Adipocyte (in vitro differentiated cells): ENCODE measurements at regions not wholly inside any gene's neighbourhood (a gene's known extent, or its start where the extent isn't known, plus 50 kb on each side); places are given as distances from the start of the nearest gene placed in this dataset.

Source experiments
- DNase-seq: peaks from one replicate; pipeline ENCODE4 v3.0.0-alpha.2; 2015; ENCODE audit warnings: low read depth
- H3K27me3 ChIP-seq: replicated peaks from 2 replicates; pipeline ENCODE4 v1.7.0; 2013; ENCODE audit warnings: mild to moderate bottlenecking, low read length, moderate library complexity; ENCODE audit not compliant: control insufficient read depth, insufficient read depth
- H3K36me3 ChIP-seq: 2 replicates; pipeline ENCODE4 v1.7.0; 2013; ENCODE audit warnings: low read length, mild to moderate bottlenecking, moderate library complexity; ENCODE audit not compliant: control insufficient read depth, insufficient read depth, severe bottlenecking
- H3K4me1 ChIP-seq: 2 replicates; pipeline ENCODE4 v1.7.0; 2013; ENCODE audit warnings: mild to moderate bottlenecking, low read length, moderate library complexity; ENCODE audit not compliant: control insufficient read depth, insufficient read depth
- H3K4me3 ChIP-seq: 2 replicates; pipeline ENCODE4 v1.7.0; 2013; ENCODE audit warnings: mild to moderate bottlenecking, low read length, moderate library complexity
- H3K9ac ChIP-seq: 2 replicates; pipeline ENCODE4 v1.7.0; 2013; ENCODE audit warnings: mild to moderate bottlenecking, low read length, moderate library complexity
- H3K9me3 ChIP-seq: 2 replicates; pipeline ENCODE4 v1.7.0; 2013; ENCODE audit warnings: mild to moderate bottlenecking, low read length, moderate library complexity; ENCODE audit not compliant: control insufficient read depth

DNA sequence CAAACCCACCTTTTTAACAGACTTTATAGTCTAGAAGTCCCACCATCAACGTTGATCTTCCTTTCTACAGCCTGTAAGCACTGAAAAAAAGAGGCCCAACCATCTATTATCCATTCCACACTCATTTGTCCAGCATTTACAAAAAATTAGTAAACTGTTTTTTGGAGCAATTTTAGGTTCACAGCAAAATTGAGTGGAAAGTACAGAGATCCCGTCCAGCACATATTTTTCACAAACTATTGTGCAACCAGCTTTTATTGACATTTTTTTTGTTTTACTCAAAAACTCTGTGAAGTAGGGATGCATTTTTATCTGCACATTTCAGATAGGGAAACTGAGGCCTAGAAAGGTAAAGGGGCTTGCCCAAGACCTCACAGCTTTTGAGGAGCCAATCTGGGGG is 68.6 kb downstream of the TNP1 start:
- peak; percentile 63 for DNase-seq
- Histone ChIP-seq H3K27me3 (no peaks in the 10 kb centered on the region), H3K4me1 (peaks cover 47% of the 10 kb centered on the region), H3K9ac (peak overlapping the region; percentile 80), H3K36me3 (no peaks in the 10 kb centered on the region), H3K4me3 (peak overlapping the region; percentile 51), H3K9me3 (no peaks in the 10 kb centered on the region)

DNA sequence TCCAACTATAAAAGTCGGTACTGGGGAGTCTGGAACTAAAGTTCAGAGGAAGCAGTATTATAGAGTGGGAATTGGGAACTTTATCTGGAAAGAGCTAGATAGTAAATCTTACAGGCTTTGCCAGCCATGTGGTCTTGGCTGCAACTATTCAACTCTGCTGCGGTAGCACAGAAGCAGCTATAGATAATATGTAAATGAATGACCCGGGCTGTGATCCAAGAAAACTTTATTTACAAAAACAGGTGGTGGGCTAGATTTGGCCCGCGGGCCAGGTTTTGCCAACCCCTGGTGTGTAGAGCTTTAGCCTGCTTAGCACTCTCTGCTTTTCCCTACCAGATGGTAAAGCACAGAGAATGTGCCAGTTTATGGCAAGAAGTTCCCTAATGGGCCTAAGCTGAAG is 70.8 kb downstream of the TNP1 start:
- Histone ChIP-seq H3K4me3 (no peak overlapping the region), H3K9ac (no peak overlapping the region), H3K36me3 (no peaks in the 10 kb centered on the region), H3K9me3 (no peaks in the 10 kb centered on the region), H3K4me1 (peaks cover 47% of the 10 kb centered on the region), H3K27me3 (no peaks in the 10 kb centered on the region)
- no peak for DNase-seq

DNA sequence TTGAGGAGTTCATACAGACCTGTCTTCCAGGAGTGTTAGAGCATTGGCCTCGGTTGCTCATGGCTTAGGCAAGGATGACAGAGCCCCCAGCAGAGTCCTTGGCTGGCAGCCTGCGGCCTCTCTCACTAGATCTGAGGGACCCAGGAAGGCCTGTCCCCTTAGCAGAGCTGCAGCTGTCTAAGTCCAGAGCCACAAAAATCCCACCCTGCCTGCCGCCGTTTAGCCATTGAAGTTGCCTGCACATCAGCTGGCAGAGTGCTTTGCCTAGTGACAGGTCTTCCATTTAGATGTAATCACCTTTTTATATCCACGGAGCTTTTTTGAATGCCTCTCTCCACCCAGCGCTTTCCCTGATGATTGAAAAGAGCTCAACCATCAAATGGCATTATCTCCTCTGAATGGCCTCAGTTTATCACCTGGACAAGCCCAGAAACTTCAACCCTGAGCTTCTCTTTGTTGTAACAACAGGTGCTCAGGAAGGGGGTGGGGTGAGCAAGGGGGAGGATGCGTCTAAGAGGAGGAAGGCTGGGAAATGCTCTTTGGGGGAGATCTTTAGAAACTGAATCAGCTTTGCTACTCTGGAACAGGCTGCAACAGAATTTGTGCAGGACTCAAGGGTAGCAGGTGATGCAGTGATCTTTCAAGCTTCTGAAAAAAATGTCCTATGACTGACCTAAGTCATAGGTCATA is 71.9 kb downstream of the TNP1 start:
- DNase-seq: no peak
- Histone ChIP-seq H3K4me1 (peaks cover 40% of the 10 kb centered on the region), H3K36me3 (no peaks in the 10 kb centered on the region), H3K27me3 (no peaks in the 10 kb centered on the region), H3K9ac (no peak overlapping the region), H3K9me3 (no peaks in the 10 kb centered on the region), H3K4me3 (no peak overlapping the region)

DNA sequence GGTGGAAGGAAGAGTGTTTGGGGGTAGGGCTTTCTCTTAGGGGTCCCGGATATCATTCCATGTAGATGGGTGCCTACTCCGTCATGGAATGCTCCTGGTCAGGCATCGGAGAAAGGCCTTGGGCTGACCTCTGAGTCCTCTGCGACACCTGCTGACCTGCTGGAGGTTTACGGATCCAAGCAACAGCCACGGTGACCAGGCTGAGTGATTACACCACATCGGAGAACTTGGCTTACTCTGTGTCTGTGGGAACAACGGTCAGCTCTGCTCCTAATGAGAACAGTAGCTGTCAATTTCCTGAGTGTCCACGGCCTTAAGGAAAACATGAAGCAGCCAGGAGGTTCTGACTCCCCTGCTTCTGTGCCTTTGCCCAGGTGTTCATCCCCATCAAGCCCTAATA is 73.2 kb downstream of the TNP1 start:
- Histone ChIP-seq H3K4me3 (no peak overlapping the region), H3K9me3 (no peaks in the 10 kb centered on the region), H3K36me3 (no peaks in the 10 kb centered on the region), H3K27me3 (no peaks in the 10 kb centered on the region), H3K9ac (no peak overlapping the region), H3K4me1 (peaks cover 27% of the 10 kb centered on the region)
- no peak for DNase-seq

DNA sequence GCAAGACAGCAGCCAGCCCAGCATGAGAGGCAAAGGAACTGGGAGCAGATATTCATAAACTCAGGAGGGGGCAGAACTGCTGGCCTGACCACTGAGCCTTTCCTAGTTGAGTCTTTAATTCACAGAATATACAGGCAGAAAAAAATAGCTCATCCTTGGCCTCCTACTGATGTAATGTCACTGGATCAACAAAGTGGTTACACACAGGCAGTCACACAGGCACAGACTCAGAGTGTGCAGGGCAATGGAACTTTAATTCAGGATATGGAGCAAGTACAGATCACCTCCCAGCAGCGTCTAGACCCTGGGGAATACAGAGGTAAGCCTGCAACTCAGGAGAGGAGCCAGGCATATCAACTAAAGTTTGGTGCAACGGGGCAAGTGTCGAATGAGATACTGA is 75.4 kb downstream of the TNP1 start:
- no peak for DNase-seq
- H3K4me3 ChIP-seq: no peak overlapping the region
- H3K27me3 ChIP-seq: no peaks in the 10 kb centered on the region
- H3K9ac ChIP-seq: no peak overlapping the region
- H3K4me1 ChIP-seq: peaks cover 9% of the 10 kb centered on the region
- H3K9me3 ChIP-seq: no peaks in the 10 kb centered on the region
- no peaks in the 10 kb centered on the region for H3K36me3 ChIP-seq

DNA sequence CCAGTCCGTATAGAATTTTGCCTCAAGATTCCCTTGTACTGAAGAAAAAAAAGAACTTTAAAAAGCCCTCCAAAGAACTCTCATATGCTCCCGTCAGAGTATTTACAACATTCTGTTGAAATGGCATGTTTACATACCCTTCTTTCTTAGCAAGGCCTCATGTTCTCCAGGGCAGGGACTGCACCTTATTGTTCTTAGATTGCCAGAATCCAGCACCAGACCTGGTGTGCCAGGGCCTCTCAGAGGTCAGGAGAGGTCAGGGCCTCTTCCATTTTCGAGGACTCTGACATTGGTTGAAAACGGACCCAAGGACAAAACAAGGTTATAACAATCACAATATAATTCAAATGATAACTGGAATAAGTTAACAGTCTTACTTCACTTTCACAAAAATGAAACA is 78.2 kb downstream of the TNP1 start:
- peaks cover 4% of the 10 kb centered on the region for H3K4me1 ChIP-seq
- no peak overlapping the region for H3K9ac ChIP-seq
- H3K4me3 ChIP-seq: no peak overlapping the region
- no peaks in the 10 kb centered on the region for H3K9me3 ChIP-seq
- H3K36me3 ChIP-seq: no peaks in the 10 kb centered on the region
- no peaks in the 10 kb centered on the region for H3K27me3 ChIP-seq
- DNase-seq: no peak

DNA sequence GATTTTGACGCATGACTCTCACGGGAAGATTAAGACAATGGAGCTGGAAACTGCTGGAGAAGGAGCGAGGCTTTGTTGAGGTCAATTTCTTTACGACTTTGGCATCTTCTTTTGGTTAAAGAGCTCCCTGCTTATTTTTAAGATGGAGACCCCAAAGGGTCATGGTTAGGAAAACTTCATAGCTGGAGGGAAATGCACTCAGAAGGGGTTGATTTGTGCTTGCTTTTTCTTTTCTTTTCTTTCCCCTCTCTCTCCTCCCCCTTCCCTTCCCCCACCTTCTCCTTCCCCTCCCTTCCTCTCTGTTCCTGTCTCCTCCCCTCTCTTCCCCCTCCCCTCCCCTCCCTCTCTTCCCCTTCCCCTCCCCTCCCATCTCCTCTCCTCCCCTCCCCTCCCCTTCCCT is 79.0 kb downstream of the TNP1 start:
- Histone ChIP-seq H3K4me1 (peaks cover 4% of the 10 kb centered on the region), H3K36me3 (no peaks in the 10 kb centered on the region), H3K9ac (no peak overlapping the region), H3K27me3 (no peaks in the 10 kb centered on the region), H3K4me3 (no peak overlapping the region), H3K9me3 (no peaks in the 10 kb centered on the region)
- DNase-seq: no peak

DNA sequence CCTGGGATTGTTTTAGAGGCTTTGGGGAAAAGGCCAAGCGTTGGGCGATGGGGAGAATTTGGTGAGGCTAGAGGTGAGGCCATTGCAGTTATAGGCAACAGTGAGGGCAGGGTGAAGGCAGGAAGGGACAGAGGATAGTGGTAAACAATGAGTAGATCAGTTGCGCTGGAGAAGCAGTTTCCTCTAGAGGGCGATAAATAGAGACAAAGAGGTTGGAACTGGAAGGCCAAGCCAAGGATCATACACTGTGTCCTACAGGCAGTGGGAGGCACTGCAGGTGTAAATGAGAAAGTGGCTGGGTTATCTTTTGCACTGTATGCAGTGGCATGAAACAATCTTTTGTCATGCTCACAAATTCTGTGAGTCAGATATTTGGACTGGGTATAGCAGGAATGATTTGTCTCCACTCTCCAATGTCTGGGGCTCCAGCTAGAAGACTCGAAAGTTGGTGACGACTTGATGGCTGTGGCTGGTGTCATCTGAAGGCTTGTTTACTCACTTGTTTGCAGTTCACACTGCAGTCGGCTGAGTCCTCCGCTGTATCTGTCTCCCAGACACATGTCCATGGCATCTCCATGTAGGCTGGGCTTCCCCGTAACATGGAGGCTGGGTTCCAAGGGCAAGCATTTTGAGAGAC is 82.1 kb downstream of the TNP1 start:
- Histone ChIP-seq H3K27me3 (no peaks in the 10 kb centered on the region), H3K36me3 (no peaks in the 10 kb centered on the region), H3K9me3 (no peaks in the 10 kb centered on the region), H3K4me3 (no peak overlapping the region), H3K9ac (no peak overlapping the region), H3K4me1 (peaks cover 24% of the 10 kb centered on the region)
- no peak for DNase-seq

DNA sequence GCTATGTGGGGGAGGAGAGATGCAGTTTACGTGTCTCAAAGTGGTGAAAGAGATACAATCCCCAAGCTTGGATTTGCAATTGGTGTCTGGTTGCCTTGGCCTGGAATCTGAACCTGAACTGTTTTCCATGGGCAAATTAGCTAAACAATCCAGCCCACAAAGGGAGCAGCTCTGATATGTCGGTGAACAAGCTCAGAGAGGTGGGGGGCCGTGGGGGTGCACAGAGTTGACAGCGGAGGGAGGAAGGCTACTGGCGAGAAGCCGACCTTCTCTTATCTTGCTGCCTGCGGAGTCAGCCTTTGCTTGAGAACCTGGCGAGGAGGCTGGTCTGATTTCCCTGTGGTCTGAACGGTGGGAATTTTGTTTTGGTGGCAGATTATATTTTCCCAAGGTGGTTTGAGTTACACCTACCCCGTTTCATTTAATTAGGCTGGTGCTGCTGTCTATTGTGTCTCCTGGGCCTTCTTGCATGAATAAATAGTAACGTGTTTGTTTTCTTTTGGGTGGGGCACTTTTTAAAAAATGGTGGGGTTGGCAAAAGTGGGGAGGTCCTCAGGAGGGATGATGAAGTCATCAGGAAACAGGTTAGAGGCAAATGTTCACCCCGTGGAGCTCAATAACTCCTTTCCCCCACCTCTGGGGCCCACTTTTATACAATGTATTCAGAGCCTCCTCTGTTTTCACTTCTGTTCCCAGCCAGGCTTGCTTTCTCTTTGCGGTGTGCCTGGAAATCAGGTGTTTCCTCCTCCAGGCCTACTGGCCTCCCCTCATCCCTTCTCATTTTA is 80.9 kb upstream of the IGFBP5 start:
- no peak for DNase-seq
- no peak overlapping the region for H3K9ac ChIP-seq
- no peak overlapping the region for H3K4me3 ChIP-seq
- H3K9me3 ChIP-seq: peaks cover 10% of the 10 kb centered on the region
- H3K4me1 ChIP-seq: peaks cover 24% of the 10 kb centered on the region
- no peaks in the 10 kb centered on the region for H3K36me3 ChIP-seq
- H3K27me3 ChIP-seq: no peaks in the 10 kb centered on the region

DNA sequence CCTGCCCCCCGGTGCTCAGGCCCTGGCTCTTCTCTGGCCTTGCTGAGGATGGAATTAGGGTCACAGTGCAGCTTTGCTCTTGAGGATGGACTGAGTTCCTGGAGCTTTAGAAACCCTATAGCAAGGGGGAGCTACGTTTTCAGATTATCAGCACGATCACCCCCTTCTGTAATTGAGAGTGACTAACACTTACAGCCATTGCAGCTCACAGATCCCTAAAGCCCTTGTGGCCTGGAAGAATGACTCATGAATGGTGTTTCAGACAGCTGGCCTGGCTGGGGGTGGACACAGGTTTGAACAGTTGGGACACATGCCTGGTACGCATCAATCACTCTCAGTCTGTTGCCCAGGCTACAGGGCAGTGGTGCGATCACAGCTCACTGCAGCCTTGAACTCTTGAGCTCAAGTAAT is 79.7 kb upstream of the IGFBP5 start:
- H3K27me3 ChIP-seq: no peaks in the 10 kb centered on the region
- peak; percentile 75 for DNase-seq
- H3K4me1 ChIP-seq: peaks cover 26% of the 10 kb centered on the region
- H3K36me3 ChIP-seq: no peaks in the 10 kb centered on the region
- H3K9ac ChIP-seq: peak overlapping the region; percentile 30
- peak overlapping the region; percentile 51 for H3K4me3 ChIP-seq
- H3K9me3 ChIP-seq: peaks cover 12% of the 10 kb centered on the region

DNA sequence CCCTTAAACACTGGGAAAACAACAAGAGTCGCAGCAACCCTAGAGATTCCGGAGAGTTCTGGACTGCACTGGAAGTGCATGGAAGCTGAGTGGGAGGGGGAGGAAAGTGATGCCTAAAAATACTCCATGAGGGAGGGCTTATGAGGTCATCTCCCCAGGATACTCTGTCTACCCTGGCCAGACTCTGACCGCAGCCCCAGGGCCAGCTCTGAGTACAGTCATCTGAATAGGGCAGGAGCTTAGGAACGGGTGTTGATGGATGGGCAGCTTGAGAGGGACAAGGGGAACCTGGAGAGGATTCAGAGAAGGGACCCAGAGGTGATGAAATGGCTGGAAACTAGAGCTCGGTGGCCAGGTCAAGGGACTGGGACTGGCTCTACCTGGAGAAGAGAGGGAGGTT is 79.3 kb upstream of the IGFBP5 start:
- H3K9ac ChIP-seq: peak overlapping the region; percentile 54
- H3K27me3 ChIP-seq: no peaks in the 10 kb centered on the region
- no peaks in the 10 kb centered on the region for H3K36me3 ChIP-seq
- H3K4me3 ChIP-seq: peak overlapping the region; percentile 51
- peaks cover 12% of the 10 kb centered on the region for H3K9me3 ChIP-seq
- H3K4me1 ChIP-seq: peaks cover 23% of the 10 kb centered on the region
- peak; percentile 33 for DNase-seq
